HepG2 (cell line): ENCODE measurements at regions not wholly inside any gene's neighbourhood (a gene's known extent, or its start where the extent isn't known, plus 50 kb on each side); places are given as distances from the start of the nearest gene placed in this dataset.
"Not testable (repeated sequence)": the region's sequence is repeated elsewhere in the genome, so short reads cannot be mapped to it uniquely, and the experiment has no call there.

Experiments used
- ATAC-seq: fragments of 200-7000 bp; cut with Tn5 transposase; 3 replicates; pipeline ENCODE4 v1.9.1; 2020; ENCODE audit warnings: mild to moderate bottlenecking, moderate library complexity
- BruUV-seq: library from RNA; stranded (reverse); fragments of 400-500 nt; replicated peaks from 2 replicates; lab custom pipeline; 2021; lab: Mats Ljungman, UMichigan
- CTCF ChIA-PET: fragments of 300-600 bp; formaldehyde crosslinking; extraction: SDS; loops from one replicate; lab custom pipeline; 2021; ENCODE audit warnings: low total read pairs, inconsistent platforms, low intra/inter-chr PET ratio; lab: Yijun Ruan, JAX
- POLR2A ChIA-PET: fragments of 350-600 bp; sonication (Branson Sonifier 250); formaldehyde crosslinking; loops from one replicate; lab custom pipeline; 2020; ENCODE audit warnings: antibody characterized with exemption, inconsistent platforms; lab: Yijun Ruan, JAX
- DNase-seq: peaks from one replicate; pipeline ENCODE4 v3.0.0-alpha.2; 2015; ENCODE audit warnings: low spot score
- FAIRE-seq: peaks from 3 replicates; lab custom pipeline; 2011; peaks lifted over from hg19 to GRCh38; lab: Jason Lieb, UNC
- H2AFZ ChIP-seq: one replicate; pipeline ENCODE4 v1.6.1; 2011; ENCODE audit warnings: low read length, inconsistent platforms
- H3K27ac ChIP-seq: fragments of 300-600 bp; 3 replicates; pipeline ENCODE4 v1.8.0; 2011; ENCODE audit warnings: mixed run types, mild to moderate bottlenecking, mixed read lengths, low read length, inconsistent platforms; ENCODE audit not compliant: insufficient read depth; ENCODE audit errors: extremely low read length
- H3K27me3 ChIP-seq, 2 experiments: fragments of 200-600 bp in 1 of 2; 2 replicates in 1 of 2; 3 replicates in 1 of 2; pipeline versions ENCODE4 v1.6.0 to v1.8.0; 2011; ENCODE audit warnings: low read length in 2 of 2, mild to moderate bottlenecking in 2 of 2, moderate library complexity in 2 of 2, inconsistent platforms in 1 of 2; ENCODE audit not compliant: insufficient read depth in 2 of 2, control insufficient read depth in 1 of 2
- H3K36me3 ChIP-seq, 2 experiments: fragments of 200-600 bp in 1 of 2; replicated peaks in 1 of 2; 2 replicates in 1 of 2; 3 replicates in 1 of 2; pipeline versions ENCODE4 v1.5.1 to v1.8.0; 2011; ENCODE audit warnings: low read length in 2 of 2, inconsistent platforms in 1 of 2; ENCODE audit not compliant: insufficient read depth in 2 of 2, control insufficient read depth in 1 of 2
- H3K4me1 ChIP-seq: 2 replicates; pipeline ENCODE4 v1.5.1; 2012; ENCODE audit warnings: low read length, inconsistent platforms; ENCODE audit not compliant: insufficient read depth
- H3K4me2 ChIP-seq: 2 replicates; pipeline ENCODE4 v1.6.0; 2011; ENCODE audit warnings: low read depth, low read length, inconsistent platforms
- H3K4me3 ChIP-seq, 3 experiments: fragments of 200-600 bp in 1 of 3; sonication (generic), shearing (Covaris generic) in 1 of 3; replicated peaks in 1 of 3; 2 replicates each; pipeline ENCODE4 v1.5.1; 2011 to 2016; ENCODE audit warnings: low read length in 3 of 3, inconsistent platforms in 2 of 3, low read depth in 2 of 3, mild to moderate bottlenecking in 2 of 3, control low read depth in 1 of 3, mixed read lengths in 1 of 3; ENCODE audit not compliant: insufficient read depth in 1 of 3
- H3K79me2 ChIP-seq: one replicate; pipeline ENCODE4 v1.6.1; 2011; ENCODE audit warnings: low read length, inconsistent platforms; ENCODE audit not compliant: insufficient read depth
- H3K9ac ChIP-seq: 2 replicates; pipeline ENCODE4 v1.6.0; 2011; ENCODE audit warnings: mild to moderate bottlenecking, low read depth, low read length, inconsistent platforms; ENCODE audit not compliant: insufficient read depth
- H3K9me3 ChIP-seq: 2 replicates; pipeline ENCODE4 v1.5.1; 2012; ENCODE audit warnings: mild to moderate bottlenecking, low read length
- H4K20me1 ChIP-seq: 2 replicates; pipeline ENCODE4 v1.6.0; 2011; ENCODE audit warnings: inconsistent platforms, mild to moderate bottlenecking, low read length, moderate library complexity; ENCODE audit not compliant: insufficient read depth
- ARNT ChIP-seq: fragments of 450-650 bp; IDR thresholded peaks from 2 replicates; pipeline ENCODE4 v1.6.1; 2017
- BORCS8-MEF2B ChIP-seq: sonication (generic); formaldehyde crosslinking; IDR thresholded peaks from 2 replicates; pipeline ENCODE4 v1.8.0; 2022; ENCODE audit warnings: mild to moderate bottlenecking, missing genetic modification reagents
- BRCA1 ChIP-seq: sonication (generic); formaldehyde crosslinking; IDR thresholded peaks from 2 replicates; pipeline ENCODE4 v1.4.0; 2020; ENCODE audit warnings: missing genetic modification reagents
- CCAR2 ChIP-seq: fragments of 200-400 bp; formaldehyde crosslinking; optimal IDR thresholded peaks from 2 replicates; pipeline ENCODE3; 2018; ENCODE audit warnings: low read depth, mild to moderate bottlenecking, low read length, moderate library complexity
- KDM5A ChIP-seq: fragments of 200-600 bp; sonication (generic); IDR thresholded peaks from 2 replicates; pipeline ENCODE4 v1.7.0; 2018; ENCODE audit warnings: antibody characterized with exemption, mild to moderate bottlenecking, low read length, borderline replicate concordance
- MAFK ChIP-seq, 2 experiments: IDR thresholded peaks in 1 of 2; conservative IDR thresholded peaks in 1 of 2; 2 replicates each; pipeline ENCODE4 v1.6.1; 2011; ENCODE audit warnings: improper control_type of control experiment in 2 of 2, low read length in 2 of 2
- MXD4 ChIP-seq: IDR thresholded peaks from 2 replicates; pipeline ENCODE4 v1.6.1; 2016; ENCODE audit warnings: mild to moderate bottlenecking, missing biosample characterization, missing genetic modification reagents
- SALL1 ChIP-seq: sonication (generic); formaldehyde crosslinking; IDR thresholded peaks from 2 replicates; pipeline ENCODE4 v1.8.0; 2022; ENCODE audit warnings: mild to moderate bottlenecking, missing genetic modification reagents
- SP2 ChIP-seq: sonication (generic); formaldehyde crosslinking; IDR thresholded peaks from 2 replicates; pipeline ENCODE4 v1.5.1; 2020; ENCODE audit warnings: mild to moderate bottlenecking, missing genetic modification reagents
- ZBTB21 ChIP-seq: sonication (generic); formaldehyde crosslinking; IDR thresholded peaks from 2 replicates; pipeline ENCODE4 v1.4.0; 2020; ENCODE audit warnings: missing genetic modification reagents
- ZBTB39 ChIP-seq: sonication (generic); formaldehyde crosslinking; IDR thresholded peaks from 2 replicates; pipeline ENCODE4 v1.5.0; 2020; ENCODE audit warnings: missing genetic modification reagents
- ZFX ChIP-seq: sonication (generic); formaldehyde crosslinking; IDR thresholded peaks from 2 replicates; pipeline ENCODE4 v1.4.0; 2020; ENCODE audit warnings: mild to moderate bottlenecking, low read depth, missing genetic modification reagents, moderate library complexity
- ZNF678 ChIP-seq: sonication (generic); formaldehyde crosslinking; IDR thresholded peaks from 2 replicates; pipeline ENCODE4 v1.4.0; 2020; ENCODE audit warnings: mild to moderate bottlenecking, missing genetic modification reagents
- ZNF816 ChIP-seq: sonication (generic); formaldehyde crosslinking; IDR thresholded peaks from 2 replicates; pipeline ENCODE4 v1.8.0; 2022; ENCODE audit warnings: missing genetic modification reagents, mild to moderate bottlenecking, borderline replicate concordance
- WGBS: methylation state at CpG from one replicate; pipeline ENCODE4 v1.1.6; 2017; ENCODE audit warnings: low lambda C conversion rate; 5-methylcytosine and 5-hydroxymethylcytosine counted together
- in situ Hi-C: cut with HindIII; loops from 2 replicates; pipeline ENCODE4 v1.10.0; 2017; ENCODE audit warnings: low pct_unique_long_range_greater_than_20kb; ENCODE audit not compliant: extremely low pct_ligation_motif_present
- intact Hi-C: fragments of 100-400 bp; cut with micrococcal nuclease; formaldehyde crosslinking; loops from one replicate; pipeline ENCODE4 v1.10.0; 2022; ENCODE audit not compliant: unreplicated experiment

DNA sequence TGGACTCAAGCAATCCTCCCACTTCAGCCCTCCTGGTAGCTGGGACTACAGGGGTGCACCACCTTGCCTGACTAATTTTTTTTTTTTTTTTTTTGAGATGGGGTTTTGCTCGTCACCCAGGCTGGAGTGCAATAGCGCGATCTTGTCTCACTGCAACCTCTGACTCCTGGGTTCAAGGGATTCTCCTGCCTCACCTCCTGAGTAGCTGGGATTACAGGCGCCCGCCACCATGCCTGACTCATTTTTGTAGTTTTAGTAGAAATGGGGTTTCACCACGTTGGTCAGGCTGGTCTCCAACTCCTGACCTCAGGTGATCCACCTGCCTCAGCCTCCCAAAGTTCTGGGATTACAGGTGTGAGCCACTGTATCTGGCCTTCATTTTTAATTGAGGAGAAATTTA lies 141.0 kb upstream of the SALL4 start:
- WGBS = 58% methylated on average over 6 of the region's 6 CpGs
- H2AFZ ChIP-seq, H3K79me2 ChIP-seq, H3K9ac ChIP-seq, H3K27me3 ChIP-seq, FAIRE-seq, H3K4me1 ChIP-seq, POLR2A ChIA-PET, ATAC-seq, H4K20me1 ChIP-seq, DNase-seq, CTCF ChIA-PET, H3K4me2 ChIP-seq, H3K9me3 ChIP-seq, intact Hi-C loops, H3K4me3 ChIP-seq, H3K27ac ChIP-seq, BruUV-seq, H3K36me3 ChIP-seq, in situ Hi-C loops: not testable (repeated sequence)

GRCh38 chr20:51941503-51941902 lies 139.2 kb upstream of the SALL4 start:
- no peak overlapping the region for H3K4me2 ChIP-seq
- WGBS = 56% methylated on average over 6 of the region's 6 CpGs
- H2AFZ ChIP-seq = no peak overlapping the region
- ATAC-seq = no peak
- DNase-seq = no peak
- in situ Hi-C loops (no loop called here), intact Hi-C loops (no loop called here)
- H3K27me3 ChIP-seq = peaks cover 0 to 1% of the 10 kb centered on the region in 2 experiments; a peak in 1 of 5 replicates
- H4K20me1 ChIP-seq = no peaks in the 10 kb centered on the region
- TF ChIP-seq SALL1 (no peak), ZBTB21 (CRISPR knock-in tag) (no peak), ZNF816 (CRISPR knock-in tag) (no peak), CCAR2 (no peak), ZFX (CRISPR knock-in tag) (no peak), ZBTB39 (CRISPR knock-in tag) (no peak), SP2 (CRISPR knock-in tag) (no peak), ZNF678 (CRISPR knock-in tag) (no peak), KDM5A (no peak), BORCS8-MEF2B (CRISPR knock-in tag) (no peak), MAFK (conservative IDR thresholded peaks at IDR 0.05 in 1 of 2, IDR thresholded peaks at IDR 0.05 in 1 of 2; ENCODE audit: low read length in 2 of 2) (no peak), BRCA1 (CRISPR knock-in tag) (no peak), MXD4 (CRISPR knock-in tag) (no peak), ARNT (no peak)
- ChIA-PET CTCF (no interaction called here), POLR2A (no interaction called here)
- no peak overlapping the region for H3K27ac ChIP-seq
- BruUV-seq = no TSS peak
- no peaks in the 10 kb centered on the region for H3K4me1 ChIP-seq
- H3K79me2 ChIP-seq = no peaks in the 10 kb centered on the region
- H3K4me3 ChIP-seq = no peak overlapping the region
- H3K9ac ChIP-seq = no peak overlapping the region
- H3K36me3 ChIP-seq = no peaks in the 10 kb centered on the region
- no peak for FAIRE-seq
- H3K9me3 ChIP-seq = no peaks in the 10 kb centered on the region
